ENCODE measurements at regions not wholly inside any gene's neighbourhood (a gene's known extent, or its start where the extent isn't known, plus 50 kb on each side); places are given as distances from the start of the nearest gene placed in this dataset.

DNA sequence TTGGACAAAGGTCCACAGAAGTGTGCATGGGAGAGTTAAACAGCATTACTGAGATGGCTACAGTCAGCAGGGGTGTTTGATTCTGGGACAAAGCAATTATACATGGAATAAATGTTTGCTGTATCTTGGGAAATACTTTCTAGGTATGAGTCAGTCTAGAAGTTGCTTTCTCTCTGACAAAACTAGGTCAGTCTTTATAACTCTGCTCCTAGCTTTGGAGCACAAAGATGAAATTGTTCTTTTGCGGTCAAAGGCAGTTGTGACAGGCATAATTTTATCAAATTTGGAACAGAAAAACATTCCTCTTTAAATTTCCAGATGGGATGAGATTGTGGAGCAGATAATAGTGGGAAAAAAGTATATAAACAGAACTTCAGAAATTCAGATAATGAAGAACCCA is 1045.4 kb upstream of the MIR17HG start:
- TF ChIP-seq, protein P1, sequence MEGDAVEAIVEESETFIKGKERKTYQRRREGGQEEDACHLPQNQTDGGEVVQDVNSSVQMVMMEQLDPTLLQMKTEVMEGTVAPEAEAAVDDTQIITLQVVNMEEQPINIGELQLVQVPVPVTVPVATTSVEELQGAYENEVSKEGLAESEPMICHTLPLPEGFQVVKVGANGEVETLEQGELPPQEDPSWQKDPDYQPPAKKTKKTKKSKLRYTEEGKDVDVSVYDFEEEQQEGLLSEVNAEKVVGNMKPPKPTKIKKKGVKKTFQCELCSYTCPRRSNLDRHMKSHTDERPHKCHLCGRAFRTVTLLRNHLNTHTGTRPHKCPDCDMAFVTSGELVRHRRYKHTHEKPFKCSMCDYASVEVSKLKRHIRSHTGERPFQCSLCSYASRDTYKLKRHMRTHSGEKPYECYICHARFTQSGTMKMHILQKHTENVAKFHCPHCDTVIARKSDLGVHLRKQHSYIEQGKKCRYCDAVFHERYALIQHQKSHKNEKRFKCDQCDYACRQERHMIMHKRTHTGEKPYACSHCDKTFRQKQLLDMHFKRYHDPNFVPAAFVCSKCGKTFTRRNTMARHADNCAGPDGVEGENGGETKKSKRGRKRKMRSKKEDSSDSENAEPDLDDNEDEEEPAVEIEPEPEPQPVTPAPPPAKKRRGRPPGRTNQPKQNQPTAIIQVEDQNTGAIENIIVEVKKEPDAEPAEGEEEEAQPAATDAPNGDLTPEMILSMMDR (conservative IDR thresholded peaks at IDR 0.05; ENCODE audit: low read depth, low read length): no peak
- TF ChIP-seq EZH2phosphoT487 (IDR thresholded peaks at IDR 0.05; ENCODE audit: borderline replicate concordance, low read length): no peak
